Peyer's patch (tissue), 4 donors: ENCODE measurements at regions not wholly inside any gene's neighbourhood (a gene's known extent, or its start where the extent isn't known, plus 50 kb on each side); places are given as distances from the start of the nearest gene placed in this dataset.

Experiments used
- DNase-seq, 3 donors: peaks; one replicate each; pipeline ENCODE4 v3.0.0-alpha.2; 2017 to 2019
- H3K27ac ChIP-seq, 4 donors: fragments of 200-600 bp; sonication (generic); one replicate each; pipeline ENCODE4 v1.5.1; 2016 to 2019
- H3K27me3 ChIP-seq, 2 donors: fragments of 200-600 bp; sonication (generic); one replicate each; pipeline ENCODE4 v1.5.1; 2019
- H3K36me3 ChIP-seq, 3 donors: fragments of 200-600 bp; sonication (generic); one replicate each; pipeline ENCODE4 v1.5.1; 2016 to 2019
- H3K4me1 ChIP-seq, 4 donors: fragments of 200-600 bp; sonication (generic); one replicate each; pipeline ENCODE4 v1.5.1; 2016 to 2019
- H3K4me3 ChIP-seq, 4 donors: fragments of 200-600 bp; sonication (generic); 1 replicate in 3 of 4; 2 replicates in 1 of 4; pipeline ENCODE4 v1.5.1; 2016 to 2019; ENCODE audit warnings: mild to moderate bottlenecking in 1 of 4
- H3K9me3 ChIP-seq, 4 donors: fragments of 200-600 bp; sonication (generic); one replicate each; pipeline ENCODE4 v1.5.1; 2016 to 2019; ENCODE audit warnings: mild to moderate bottlenecking in 1 of 4
- POLR2A ChIP-seq, 2 donors: fragments of 450-650 bp; IDR thresholded peaks; one replicate each; pipeline ENCODE4 v1.5.1; 2017; ENCODE audit warnings: antibody characterized with exemption in 2 of 2, mild to moderate bottlenecking in 2 of 2, moderate library complexity in 2 of 2
- TF ChIP-seq, protein P1 (sequence below), 6 experiments: fragments of 450-650 bp in 4 of 6; fragments of 200-600 bp in 2 of 6; sonication (generic) in 1 of 6; IDR thresholded peaks; one replicate each; pipeline ENCODE4 v1.5.1; 2017 to 2019; ENCODE audit warnings: antibody characterized with exemption in 6 of 6, mild to moderate bottlenecking in 3 of 6, moderate library complexity in 1 of 6

DNA sequence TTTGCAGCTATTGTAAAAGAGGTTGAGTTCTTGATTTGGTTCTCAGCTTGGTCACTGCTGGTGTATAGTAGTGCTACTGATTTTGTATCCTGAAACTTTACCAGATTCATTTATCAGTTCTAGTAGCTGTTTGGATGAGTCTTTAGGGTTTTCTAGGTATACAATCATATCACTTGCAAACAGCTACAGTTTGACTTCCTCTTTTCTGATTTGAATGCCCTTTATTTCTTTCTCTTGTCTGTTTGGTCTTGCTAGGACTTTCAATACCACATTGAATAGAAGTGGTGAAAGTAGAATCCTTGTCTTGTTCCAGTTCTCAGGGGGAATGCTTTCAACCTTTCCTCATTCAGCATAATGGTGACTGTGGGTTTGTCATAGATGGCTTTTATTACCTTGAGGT lies 210.5 kb upstream of the DPP10 start:
- TF ChIP-seq POLR2A (IDR thresholded peaks at IDR 0.05) = no peak
- TF ChIP-seq, protein P1, sequence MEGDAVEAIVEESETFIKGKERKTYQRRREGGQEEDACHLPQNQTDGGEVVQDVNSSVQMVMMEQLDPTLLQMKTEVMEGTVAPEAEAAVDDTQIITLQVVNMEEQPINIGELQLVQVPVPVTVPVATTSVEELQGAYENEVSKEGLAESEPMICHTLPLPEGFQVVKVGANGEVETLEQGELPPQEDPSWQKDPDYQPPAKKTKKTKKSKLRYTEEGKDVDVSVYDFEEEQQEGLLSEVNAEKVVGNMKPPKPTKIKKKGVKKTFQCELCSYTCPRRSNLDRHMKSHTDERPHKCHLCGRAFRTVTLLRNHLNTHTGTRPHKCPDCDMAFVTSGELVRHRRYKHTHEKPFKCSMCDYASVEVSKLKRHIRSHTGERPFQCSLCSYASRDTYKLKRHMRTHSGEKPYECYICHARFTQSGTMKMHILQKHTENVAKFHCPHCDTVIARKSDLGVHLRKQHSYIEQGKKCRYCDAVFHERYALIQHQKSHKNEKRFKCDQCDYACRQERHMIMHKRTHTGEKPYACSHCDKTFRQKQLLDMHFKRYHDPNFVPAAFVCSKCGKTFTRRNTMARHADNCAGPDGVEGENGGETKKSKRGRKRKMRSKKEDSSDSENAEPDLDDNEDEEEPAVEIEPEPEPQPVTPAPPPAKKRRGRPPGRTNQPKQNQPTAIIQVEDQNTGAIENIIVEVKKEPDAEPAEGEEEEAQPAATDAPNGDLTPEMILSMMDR (IDR thresholded peaks at IDR 0.05) = no peak
- Histone ChIP-seq H3K9me3 (no peaks in the 10 kb centered on the region), H3K27ac (no peak overlapping the region), H3K27me3 (no peaks in the 10 kb centered on the region), H3K4me3 (no peak overlapping the region), H3K4me1 (no peaks in the 10 kb centered on the region), H3K36me3 (no peaks in the 10 kb centered on the region)
- no peak for DNase-seq

DNA sequence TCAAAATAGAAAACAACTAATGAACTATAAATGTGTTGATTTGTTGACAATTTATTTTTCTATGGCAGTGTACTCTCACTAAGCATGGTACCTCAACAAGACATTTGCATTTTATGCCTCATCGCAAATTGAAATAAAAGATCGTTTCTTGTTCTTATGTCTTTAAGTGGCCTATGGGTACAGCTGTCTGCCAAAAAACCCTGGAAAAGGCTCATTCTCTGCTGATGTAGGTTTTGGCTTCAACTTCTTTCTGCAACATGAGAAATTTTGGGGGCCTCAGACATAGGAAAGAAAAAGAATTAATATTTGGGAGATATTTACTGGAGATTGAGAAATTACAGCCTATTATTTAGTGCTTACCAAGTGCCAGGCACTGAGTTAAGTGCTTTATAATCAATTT lies 205.1 kb upstream of the DPP10 start:
- Histone ChIP-seq H3K27me3 (no peaks in the 10 kb centered on the region), H3K9me3 (no peaks in the 10 kb centered on the region), H3K4me1 (no peaks in the 10 kb centered on the region), H3K4me3 (no peak overlapping the region), H3K36me3 (no peaks in the 10 kb centered on the region), H3K27ac (no peak overlapping the region)
- no peak for TF ChIP-seq POLR2A (IDR thresholded peaks at IDR 0.05)
- DNase-seq = no peak

DNA sequence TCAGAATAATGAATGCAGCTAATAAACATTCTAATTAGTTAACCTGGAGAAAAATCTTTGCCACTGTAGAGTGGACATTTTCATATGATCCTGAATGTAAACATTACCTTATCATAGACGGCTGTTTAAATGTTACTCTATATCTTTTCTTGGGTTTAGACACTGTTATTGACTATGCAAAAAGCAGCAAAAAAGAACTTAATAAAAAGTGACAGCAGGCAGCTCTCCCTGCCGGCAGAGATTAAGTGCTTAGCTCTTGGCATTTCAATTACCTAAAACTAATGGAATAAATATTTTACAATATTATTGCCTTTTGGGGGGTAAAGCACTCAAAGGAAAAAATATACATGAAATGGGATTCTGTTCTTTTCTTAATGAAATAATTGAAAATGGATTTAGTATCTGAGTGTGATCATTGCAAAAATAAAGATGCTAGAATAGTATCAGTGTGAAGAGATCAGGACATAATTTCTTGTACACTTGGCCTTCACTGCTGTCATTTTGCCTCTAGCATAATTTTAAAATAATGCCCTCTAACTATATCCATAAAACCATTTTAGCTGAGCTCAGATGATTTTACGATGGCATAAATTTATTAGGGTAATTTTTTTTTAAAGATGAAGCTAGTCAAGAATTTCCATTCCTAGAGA lies 203.4 kb upstream of the DPP10 start:
- Histone ChIP-seq H3K4me1 (no peaks in the 10 kb centered on the region), H3K27ac (no peak overlapping the region), H3K4me3 (no peak overlapping the region), H3K9me3 (no peaks in the 10 kb centered on the region), H3K36me3 (no peaks in the 10 kb centered on the region), H3K27me3 (no peaks in the 10 kb centered on the region)
- no peak for TF ChIP-seq POLR2A (IDR thresholded peaks at IDR 0.05)
- TF ChIP-seq, protein P1 (IDR thresholded peaks at IDR 0.05) = no peak
- DNase-seq = no peak

DNA sequence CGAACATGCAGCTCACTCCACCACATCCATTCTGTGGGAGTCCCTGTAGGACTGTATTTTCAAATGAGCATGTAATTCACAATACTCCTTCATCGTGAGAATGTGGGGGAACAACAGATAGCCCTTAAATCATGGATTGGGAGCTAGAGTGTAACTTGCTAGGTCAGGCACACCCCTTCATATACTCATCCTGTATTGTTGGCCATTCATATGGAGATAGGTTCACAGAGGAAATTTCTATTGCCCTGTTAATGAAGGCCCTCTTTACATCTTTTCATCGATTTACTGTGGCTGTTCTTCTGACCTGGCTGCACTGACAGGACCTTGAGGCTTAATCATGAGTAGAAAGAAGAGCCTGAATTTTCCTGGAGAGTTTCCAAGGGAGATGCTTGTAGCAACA lies 193.8 kb upstream of the DPP10 start:
- DNase-seq = no peak
- no peak for TF ChIP-seq POLR2A (IDR thresholded peaks at IDR 0.05)
- TF ChIP-seq, protein P1 (IDR thresholded peaks at IDR 0.05) = no peak
- Histone ChIP-seq H3K4me3 (no peak overlapping the region), H3K27me3 (no peaks in the 10 kb centered on the region), H3K4me1 (no peaks in the 10 kb centered on the region), H3K9me3 (no peaks in the 10 kb centered on the region), H3K27ac (no peak overlapping the region), H3K36me3 (no peaks in the 10 kb centered on the region)

DNA sequence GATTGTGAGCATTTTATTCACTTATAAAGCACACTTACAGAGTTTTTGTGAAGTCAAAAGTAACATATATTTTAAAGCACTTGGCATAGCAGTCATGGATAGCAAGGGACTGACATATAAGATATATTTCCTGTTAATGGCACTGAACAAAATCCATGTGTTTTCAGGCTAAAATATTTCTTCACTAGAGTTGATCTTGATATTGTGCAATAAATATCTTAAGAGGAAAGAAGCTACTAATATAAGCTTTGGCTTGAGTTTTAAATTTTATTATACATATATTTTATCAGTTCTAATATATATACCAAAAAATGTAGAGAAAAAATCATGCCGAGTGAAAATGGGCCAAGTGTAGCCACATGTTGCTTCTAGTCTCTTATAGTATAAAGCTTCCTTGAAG lies 189.7 kb upstream of the DPP10 start:
- no peak for DNase-seq
- Histone ChIP-seq H3K36me3 (no peaks in the 10 kb centered on the region), H3K27ac (no peak overlapping the region), H3K4me1 (no peaks in the 10 kb centered on the region), H3K27me3 (no peaks in the 10 kb centered on the region), H3K9me3 (no peaks in the 10 kb centered on the region), H3K4me3 (no peak overlapping the region)
- TF ChIP-seq, protein P1 (IDR thresholded peaks at IDR 0.05) = no peak
- no peak for TF ChIP-seq POLR2A (IDR thresholded peaks at IDR 0.05)

DNA sequence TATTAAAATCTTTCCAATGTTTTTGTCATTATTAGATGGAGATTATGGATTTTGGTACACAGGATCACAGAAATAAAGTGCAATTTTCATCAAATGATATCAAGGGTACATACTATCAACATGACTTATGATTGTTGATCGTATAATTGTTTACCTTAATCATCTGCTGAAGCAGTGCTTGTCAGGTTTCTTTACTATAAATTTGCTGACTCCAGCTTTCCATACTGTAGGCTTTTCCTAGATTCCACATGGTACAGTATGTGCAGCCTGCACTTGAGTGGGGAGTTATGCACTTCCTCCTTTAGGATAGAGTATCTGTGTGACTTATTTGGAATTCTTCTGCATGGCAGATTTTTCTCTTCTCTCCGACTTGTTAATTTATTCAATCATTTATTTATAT lies 187.6 kb upstream of the DPP10 start:
- Histone ChIP-seq H3K9me3 (no peaks in the 10 kb centered on the region), H3K4me3 (no peak overlapping the region), H3K4me1 (no peaks in the 10 kb centered on the region), H3K27me3 (no peaks in the 10 kb centered on the region), H3K27ac (no peak overlapping the region), H3K36me3 (no peaks in the 10 kb centered on the region)
- no peak for DNase-seq
- TF ChIP-seq, protein P1 (IDR thresholded peaks at IDR 0.05) = no peak
- TF ChIP-seq POLR2A (IDR thresholded peaks at IDR 0.05) = no peak
